Esophagus muscularis mucosa (tissue), 4 donors: ENCODE measurements at regions not wholly inside any gene's neighbourhood (a gene's known extent, or its start where the extent isn't known, plus 50 kb on each side); places are given as distances from the start of the nearest gene placed in this dataset.

Experiments used
- DNase-seq: peaks from one replicate; pipeline ENCODE4 v3.0.0-alpha.2; 2017; ENCODE audit errors: extremely low spot score
- H3K27ac ChIP-seq, 4 donors: fragments of 200-600 bp; sonication (generic); replicated peaks in 1 of 4; 1 replicate in 3 of 4; 2 replicates in 1 of 4; pipeline ENCODE4 v1.5.1; 2016 to 2019; ENCODE audit warnings: mild to moderate bottlenecking in 1 of 4
- H3K27me3 ChIP-seq, 4 donors: fragments of 200-600 bp; sonication (generic); one replicate each; pipeline versions ENCODE4 v1.5.1 to v1.6.0; 2016 to 2019
- H3K36me3 ChIP-seq, 4 donors: fragments of 200-600 bp; sonication (generic); one replicate each; pipeline ENCODE4 v1.5.1; 2016 to 2019
- H3K4me1 ChIP-seq, 4 donors: fragments of 200-600 bp; sonication (generic); one replicate each; pipeline ENCODE4 v1.5.1; 2016 to 2019
- H3K4me3 ChIP-seq, 4 donors: fragments of 200-600 bp; sonication (generic); 1 replicate in 2 of 4; 2 replicates in 2 of 4; pipeline ENCODE4 v1.5.1; 2016 to 2019; ENCODE audit warnings: mild to moderate bottlenecking in 4 of 4, moderate library complexity in 1 of 4
- H3K9me3 ChIP-seq, 4 donors: fragments of 200-600 bp; sonication (generic); 1 replicate in 3 of 4; 2 replicates in 1 of 4; pipeline ENCODE4 v1.5.1; 2016 to 2019
- CTCF ChIP-seq, 3 experiments: fragments of 200-600 bp in 2 of 3; fragments of 450-650 bp in 1 of 3; sonication (generic) in 2 of 3; IDR thresholded peaks; one replicate each; pipeline ENCODE4 v1.5.1; 2017 to 2019; ENCODE audit warnings: antibody characterized with exemption in 3 of 3, mild to moderate bottlenecking in 2 of 3, moderate library complexity in 1 of 3
- EP300 ChIP-seq: sonication (generic); formaldehyde crosslinking; IDR thresholded peaks from one replicate; pipeline ENCODE4 v1.6.1; 2017; ENCODE audit warnings: antibody characterized with exemption
- POLR2A ChIP-seq: fragments of 450-650 bp; IDR thresholded peaks from one replicate; pipeline ENCODE4 v1.6.1; 2017; ENCODE audit warnings: antibody characterized with exemption, moderate library complexity, mild to moderate bottlenecking, low read depth
- POLR2AphosphoS5 ChIP-seq, 2 donors: sonication (generic); formaldehyde crosslinking; IDR thresholded peaks; one replicate each; pipeline ENCODE4 v1.6.1; 2017; ENCODE audit warnings: antibody characterized with exemption in 2 of 2
- WGBS: methylation state at CpG from one replicate; pipeline ENCODE4 v1.1.5; 2018; 5-methylcytosine and 5-hydroxymethylcytosine counted together
- intact Hi-C: fragments of 100-400 bp; cut with DNase I; formaldehyde crosslinking; loops from one replicate; pipeline ENCODE4 v1.15.1; 2023

- peaks cover 0 to 2% (median 0%) of the 10 kb centered on the region in 4 donors for H3K9me3 ChIP-seq
- no peaks in the 10 kb centered on the region for H3K4me1 ChIP-seq
- H3K27me3 ChIP-seq = no peaks in the 10 kb centered on the region
- TF ChIP-seq EP300 (no peak), POLR2AphosphoS5 (IDR thresholded peaks at IDR 0.05) (no peak), POLR2A (no peak), CTCF (IDR thresholded peaks at IDR 0.05) (no peak)
- no peak overlapping the region for H3K27ac ChIP-seq
- H3K4me3 ChIP-seq = no peak overlapping the region
- DNase-seq = no peak
- 49% methylated on average over 7 of the region's 7 CpGs for WGBS
- no peaks in the 10 kb centered on the region for H3K36me3 ChIP-seq
- intact Hi-C loops = no loop called here
Measured at GRCh38 chr6:90701146-90701781, 114.4 kb upstream of the MAP3K7 start.

GRCh38 chr6:90695316-90695715, 108.4 kb upstream of the MAP3K7 start:
- Histone ChIP-seq H3K4me3 (no peak overlapping the region), H3K4me1 (no peaks in the 10 kb centered on the region), H3K36me3 (no peaks in the 10 kb centered on the region), H3K27ac (no peak overlapping the region), H3K27me3 (no peaks in the 10 kb centered on the region), H3K9me3 (peaks cover 0 to 8% (median 3%) of the 10 kb centered on the region in 4 donors)
- TF ChIP-seq EP300 = no peak
- no peak for TF ChIP-seq POLR2AphosphoS5 (IDR thresholded peaks at IDR 0.05)
- TF ChIP-seq CTCF (IDR thresholded peaks at IDR 0.05) = no peak
- no peak for TF ChIP-seq POLR2A
- DNase-seq = no peak
- WGBS = 83% methylated on average over 3 of the region's 3 CpGs
- intact Hi-C loops = no loop called here

- no peak for DNase-seq
- Histone ChIP-seq H3K36me3 (no peaks in the 10 kb centered on the region), H3K27me3 (no peaks in the 10 kb centered on the region), H3K4me3 (no peak overlapping the region), H3K4me1 (no peaks in the 10 kb centered on the region), H3K9me3 (peaks cover 0 to 8% (median 3%) of the 10 kb centered on the region in 4 donors), H3K27ac (no peak overlapping the region)
- WGBS = 60% methylated on average over 2 of the region's 2 CpGs
- intact Hi-C loops = no loop called here
- TF ChIP-seq POLR2AphosphoS5 (IDR thresholded peaks at IDR 0.05) (no peak), EP300 (no peak), CTCF (IDR thresholded peaks at IDR 0.05) (no peak), POLR2A (no peak)
Measured at GRCh38 chr6:90694802-90695201, 107.9 kb upstream of the MAP3K7 start.

GRCh38 chr6:90691823-90692222, 105.0 kb upstream of the MAP3K7 start:
- no peaks in the 10 kb centered on the region for H3K4me1 ChIP-seq
- no peak overlapping the region for H3K4me3 ChIP-seq
- intact Hi-C loops = no loop called here
- TF ChIP-seq EP300 (no peak), POLR2A (no peak), CTCF (IDR thresholded peaks at IDR 0.05) (no peak), POLR2AphosphoS5 (IDR thresholded peaks at IDR 0.05) (no peak)
- no peak overlapping the region for H3K27ac ChIP-seq
- peaks cover 0 to 8% (median 3%) of the 10 kb centered on the region in 4 donors for H3K9me3 ChIP-seq
- WGBS = 48% methylated on average over 1 of the region's 1 CpG
- no peaks in the 10 kb centered on the region for H3K36me3 ChIP-seq
- no peak for DNase-seq
- no peaks in the 10 kb centered on the region for H3K27me3 ChIP-seq

- Histone ChIP-seq H3K36me3 (no peaks in the 10 kb centered on the region), H3K4me3 (no peak overlapping the region), H3K27ac (no peak overlapping the region), H3K9me3 (no peaks in the 10 kb centered on the region), H3K4me1 (no peaks in the 10 kb centered on the region), H3K27me3 (no peaks in the 10 kb centered on the region)
- intact Hi-C loops = no loop called here
- no peak for DNase-seq
- TF ChIP-seq EP300 (no peak), POLR2AphosphoS5 (IDR thresholded peaks at IDR 0.05) (no peak), CTCF (IDR thresholded peaks at IDR 0.05) (no peak), POLR2A (no peak)
Measured at GRCh38 chr6:90689172-90689571, 102.3 kb upstream of the MAP3K7 start.
